ENCODE measurements at regions not wholly inside any gene's neighbourhood (a gene's known extent, or its start where the extent isn't known, plus 50 kb on each side); places are given as distances from the start of the nearest gene placed in this dataset.

DNA sequence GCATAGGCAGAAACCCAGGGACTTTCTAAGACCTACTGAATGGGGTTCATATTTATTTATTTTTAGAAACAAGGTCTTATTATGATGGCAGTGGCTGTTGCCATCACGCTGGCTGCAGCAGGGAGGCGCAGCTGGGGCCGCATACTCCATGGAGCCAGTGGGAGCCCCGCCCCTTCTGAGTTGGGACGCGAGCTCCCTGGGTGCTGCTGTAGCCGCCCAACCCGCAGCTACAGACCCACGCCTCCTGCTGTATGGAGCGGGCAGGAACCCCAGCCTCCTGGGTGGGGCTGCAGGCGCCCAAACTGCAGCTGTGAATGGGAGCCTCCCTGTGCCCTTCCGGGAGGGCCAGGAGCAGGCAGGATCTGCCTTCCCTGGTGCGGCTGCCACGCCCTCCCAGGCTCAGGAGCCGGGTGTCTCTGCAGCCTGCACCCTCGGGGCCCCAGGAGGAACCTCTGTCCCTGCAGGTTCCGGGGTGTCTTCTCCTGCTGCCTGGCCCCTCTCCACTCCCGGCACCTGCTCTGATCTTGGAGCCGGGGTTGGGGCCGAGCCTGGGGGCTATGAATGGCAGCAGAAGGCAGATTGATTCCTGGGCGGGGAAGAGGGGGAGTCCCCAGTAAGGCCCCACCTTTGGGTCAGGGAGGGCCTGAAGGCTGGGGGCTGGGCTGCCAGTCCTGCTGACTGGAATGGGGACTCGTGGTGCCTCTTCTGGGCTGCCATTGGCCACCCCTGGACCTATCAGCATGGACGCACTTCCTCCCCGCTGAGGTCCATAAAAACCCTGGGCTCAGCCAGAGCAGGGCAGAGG is 66.5 kb upstream of the LRRN2 start:
- Histone ChIP-seq H2AFZ (ENCODE audit: low read length) (no peak overlapping the region), H3K4me1 (ENCODE audit: insufficient read depth, low read length) (no peaks in the 10 kb centered on the region), H3K36me3 (ENCODE audit: insufficient read depth, low read length) (no peaks in the 10 kb centered on the region), H3K4me2 (ENCODE audit: insufficient read depth, low read length) (no peak overlapping the region), H3K79me2 (ENCODE audit: insufficient read depth, low read length) (no peaks in the 10 kb centered on the region), H3K4me3 (ENCODE audit: insufficient read depth, low read length) (no peak overlapping the region), H3K9me3 (ENCODE audit: low read depth, low read length) (no peaks in the 10 kb centered on the region), H3K27me3 (ENCODE audit: insufficient read depth, low read length) (peaks cover 30% of the 10 kb centered on the region), H4K20me1 (ENCODE audit: insufficient read depth, low read length) (no peaks in the 10 kb centered on the region), H3K27ac (ENCODE audit: low read depth, low read length) (no peak overlapping the region)
- TF ChIP-seq, protein P1, sequence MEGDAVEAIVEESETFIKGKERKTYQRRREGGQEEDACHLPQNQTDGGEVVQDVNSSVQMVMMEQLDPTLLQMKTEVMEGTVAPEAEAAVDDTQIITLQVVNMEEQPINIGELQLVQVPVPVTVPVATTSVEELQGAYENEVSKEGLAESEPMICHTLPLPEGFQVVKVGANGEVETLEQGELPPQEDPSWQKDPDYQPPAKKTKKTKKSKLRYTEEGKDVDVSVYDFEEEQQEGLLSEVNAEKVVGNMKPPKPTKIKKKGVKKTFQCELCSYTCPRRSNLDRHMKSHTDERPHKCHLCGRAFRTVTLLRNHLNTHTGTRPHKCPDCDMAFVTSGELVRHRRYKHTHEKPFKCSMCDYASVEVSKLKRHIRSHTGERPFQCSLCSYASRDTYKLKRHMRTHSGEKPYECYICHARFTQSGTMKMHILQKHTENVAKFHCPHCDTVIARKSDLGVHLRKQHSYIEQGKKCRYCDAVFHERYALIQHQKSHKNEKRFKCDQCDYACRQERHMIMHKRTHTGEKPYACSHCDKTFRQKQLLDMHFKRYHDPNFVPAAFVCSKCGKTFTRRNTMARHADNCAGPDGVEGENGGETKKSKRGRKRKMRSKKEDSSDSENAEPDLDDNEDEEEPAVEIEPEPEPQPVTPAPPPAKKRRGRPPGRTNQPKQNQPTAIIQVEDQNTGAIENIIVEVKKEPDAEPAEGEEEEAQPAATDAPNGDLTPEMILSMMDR (IDR thresholded peaks at IDR 0.05; ENCODE audit: extremely low read depth, low read depth, low read length) = no peak
- DNase-seq (ENCODE audit: insufficient read length, low spot score, missing footprints) = no peak

DNA sequence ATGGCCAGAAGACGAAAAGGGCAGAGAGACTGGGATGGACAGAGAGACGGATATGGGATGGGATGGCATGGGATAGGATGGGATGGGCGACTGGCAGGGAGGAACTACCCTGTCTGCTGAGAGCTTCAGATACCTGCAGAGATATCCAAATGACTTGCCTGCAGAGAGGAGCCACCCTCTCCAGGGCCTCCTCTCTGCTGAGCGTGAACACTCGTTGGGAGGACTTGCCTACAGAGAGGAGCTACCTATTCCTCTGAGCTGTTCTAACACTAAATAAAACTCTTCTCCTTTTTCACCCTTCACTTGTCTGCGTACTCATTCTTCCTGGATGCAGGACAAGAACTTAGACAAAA is 67.1 kb upstream of the LRRN2 start:
- H2AFZ ChIP-seq (ENCODE audit: low read length) = no peak overlapping the region

DNA sequence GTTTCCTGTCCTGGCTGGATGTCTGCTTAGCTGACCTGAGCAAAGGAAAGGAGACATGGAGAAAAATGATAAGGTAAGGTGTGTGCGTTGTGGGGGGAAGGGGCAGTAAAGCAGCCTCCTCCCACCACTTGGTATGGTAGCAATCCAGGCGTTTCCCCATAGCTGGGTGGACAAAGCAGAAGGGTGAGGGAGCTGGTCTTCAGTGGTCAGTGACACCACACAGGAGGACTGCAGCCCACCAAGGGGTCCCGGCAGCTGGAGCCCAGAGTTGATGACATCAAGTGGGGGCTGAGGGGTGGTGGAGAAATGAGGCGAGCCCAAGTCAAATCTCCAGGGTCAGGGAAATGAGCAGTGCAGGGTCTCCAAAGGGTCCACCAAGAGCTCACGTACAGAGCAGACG is 69.3 kb upstream of the LRRN2 start:
- no peak overlapping the region for H3K4me2 ChIP-seq (ENCODE audit: insufficient read depth, low read length)
- no peak overlapping the region for H2AFZ ChIP-seq (ENCODE audit: low read length)
- H3K9me3 ChIP-seq (ENCODE audit: low read depth, low read length) = no peaks in the 10 kb centered on the region
- no peak overlapping the region for H3K27ac ChIP-seq (ENCODE audit: low read depth, low read length)
- H3K36me3 ChIP-seq (ENCODE audit: insufficient read depth, low read length) = no peaks in the 10 kb centered on the region
- no peaks in the 10 kb centered on the region for H3K79me2 ChIP-seq (ENCODE audit: insufficient read depth, low read length)
- no peak for DNase-seq (ENCODE audit: insufficient read length, low spot score, missing footprints)
- no peaks in the 10 kb centered on the region for H3K4me1 ChIP-seq (ENCODE audit: insufficient read depth, low read length)
- H3K4me3 ChIP-seq (ENCODE audit: insufficient read depth, low read length) = no peak overlapping the region
- H3K27me3 ChIP-seq (ENCODE audit: insufficient read depth, low read length) = peaks cover 24% of the 10 kb centered on the region
- TF ChIP-seq, protein P1 (IDR thresholded peaks at IDR 0.05; ENCODE audit: extremely low read depth, low read depth, low read length) = no peak
- H4K20me1 ChIP-seq (ENCODE audit: insufficient read depth, low read length) = no peaks in the 10 kb centered on the region

More for the DNA sequence above, 67.1 kb upstream of the LRRN2 start:
- H3K4me1 ChIP-seq (ENCODE audit: insufficient read depth, low read length) = no peaks in the 10 kb centered on the region
- H3K4me3 ChIP-seq (ENCODE audit: insufficient read depth, low read length) = no peak overlapping the region
- no peak overlapping the region for H3K4me2 ChIP-seq (ENCODE audit: insufficient read depth, low read length)
- no peak for DNase-seq (ENCODE audit: insufficient read length, low spot score, missing footprints)
- TF ChIP-seq, protein P1 (IDR thresholded peaks at IDR 0.05; ENCODE audit: extremely low read depth, low read depth, low read length) = no peak
- no peaks in the 10 kb centered on the region for H4K20me1 ChIP-seq (ENCODE audit: insufficient read depth, low read length)
- H3K9me3 ChIP-seq (ENCODE audit: low read depth, low read length) = no peaks in the 10 kb centered on the region
- H3K27me3 ChIP-seq (ENCODE audit: insufficient read depth, low read length) = peaks cover 31% of the 10 kb centered on the region
- H3K79me2 ChIP-seq (ENCODE audit: insufficient read depth, low read length) = no peaks in the 10 kb centered on the region
- H3K36me3 ChIP-seq (ENCODE audit: insufficient read depth, low read length) = no peaks in the 10 kb centered on the region
- H3K27ac ChIP-seq (ENCODE audit: low read depth, low read length) = no peak overlapping the region

DNA sequence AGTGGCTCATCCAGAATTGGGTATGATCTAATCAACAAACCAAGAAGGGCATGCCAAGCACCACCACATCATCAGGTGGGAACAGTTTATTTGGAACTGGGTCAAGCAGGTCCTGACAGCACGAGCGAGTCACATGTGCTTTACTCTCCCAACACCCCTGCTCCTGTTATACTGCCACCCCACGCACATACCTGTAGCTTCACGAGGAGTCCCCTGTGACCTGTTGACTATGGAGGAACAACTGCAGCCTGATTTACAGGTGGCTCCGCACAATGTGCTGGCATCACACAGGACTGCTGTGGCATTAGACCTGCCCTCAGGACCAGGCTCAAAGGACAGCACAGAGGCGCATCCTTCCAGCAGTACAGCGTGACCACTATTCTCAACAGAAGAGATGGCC is 70.8 kb upstream of the LRRN2 start:
- no peak overlapping the region for H3K4me3 ChIP-seq (ENCODE audit: insufficient read depth, low read length)
- no peaks in the 10 kb centered on the region for H3K79me2 ChIP-seq (ENCODE audit: insufficient read depth, low read length)
- no peaks in the 10 kb centered on the region for H3K36me3 ChIP-seq (ENCODE audit: insufficient read depth, low read length)
- H3K4me2 ChIP-seq (ENCODE audit: insufficient read depth, low read length) = no peak overlapping the region
- H3K9me3 ChIP-seq (ENCODE audit: low read depth, low read length) = no peaks in the 10 kb centered on the region
- H3K4me1 ChIP-seq (ENCODE audit: insufficient read depth, low read length) = no peaks in the 10 kb centered on the region
- no peak overlapping the region for H2AFZ ChIP-seq (ENCODE audit: low read length)
- H3K27me3 ChIP-seq (ENCODE audit: insufficient read depth, low read length) = peaks cover 24% of the 10 kb centered on the region
- TF ChIP-seq, protein P1 (IDR thresholded peaks at IDR 0.05; ENCODE audit: extremely low read depth, low read depth, low read length) = no peak
- no peaks in the 10 kb centered on the region for H4K20me1 ChIP-seq (ENCODE audit: insufficient read depth, low read length)
- no peak for DNase-seq (ENCODE audit: insufficient read length, low spot score, missing footprints)
- no peak overlapping the region for H3K27ac ChIP-seq (ENCODE audit: low read depth, low read length)

Data from osteoblast (primary cell).